H1 (cell line): ENCODE measurements at regions not wholly inside any gene's neighbourhood (a gene's known extent, or its start where the extent isn't known, plus 50 kb on each side); places are given as distances from the start of the nearest gene placed in this dataset.

Source experiments
- CTCF ChIA-PET: fragments of 300-600 bp; sonication (Branson Sonifier 250); formaldehyde crosslinking; loops from one replicate; lab custom pipeline; 2021; ENCODE audit not compliant: partially characterized antibody; lab: Charles Lee
- POLR2A ChIA-PET: fragments of 300-600 bp; sonication (Branson Sonifier 250); formaldehyde crosslinking; loops from one replicate; lab custom pipeline; 2021; ENCODE audit warnings: inconsistent platforms; ENCODE audit not compliant: partially characterized antibody; lab: Charles Lee
- DNase-seq, 2 experiments: peaks; one replicate each; pipeline versions ENCODE4 v3.0.0 to v3.0.0-alpha.2; 2010 to 2022; ENCODE audit warnings: low spot score in 2 of 2, low read depth in 1 of 2, mixed read lengths in 1 of 2
- FAIRE-seq: peaks from 2 replicates; lab custom pipeline; 2011; peaks lifted over from hg19 to GRCh38; lab: Jason Lieb, UNC
- H2AFZ ChIP-seq: 2 replicates; pipeline ENCODE4 v1.8.1; 2012; ENCODE audit warnings: low read length, inconsistent platforms
- H2AK5ac ChIP-seq: 2 replicates; pipeline ENCODE4 v1.6.1; 2013; ENCODE audit warnings: low read depth, low read length
- H2BK120ac ChIP-seq: replicated peaks from 2 replicates; pipeline ENCODE3; 2013; ENCODE audit warnings: low read depth, low read length, inconsistent platforms
- H2BK12ac ChIP-seq: 2 replicates; pipeline ENCODE4 v1.6.1; 2013; ENCODE audit warnings: low read depth, low read length
- H2BK15ac ChIP-seq: 2 replicates; pipeline ENCODE4 v1.6.1; 2013; ENCODE audit warnings: low read length
- H2BK20ac ChIP-seq: 2 replicates; pipeline ENCODE4 v1.6.1; 2013; ENCODE audit warnings: low read length
- H2BK5ac ChIP-seq: 2 replicates; pipeline ENCODE4 v1.6.1; 2013; ENCODE audit warnings: low read depth, low read length
- H3K14ac ChIP-seq: 2 replicates; pipeline ENCODE4 v1.6.1; 2013; ENCODE audit warnings: inconsistent platforms; ENCODE audit not compliant: insufficient read length
- H3K18ac ChIP-seq: 2 replicates; pipeline ENCODE4 v1.6.1; 2013; ENCODE audit warnings: low read length; ENCODE audit errors: extremely low read depth
- H3K23ac ChIP-seq: 2 replicates; pipeline ENCODE4 v1.6.1; 2013; ENCODE audit warnings: inconsistent platforms; ENCODE audit not compliant: insufficient read length
- H3K23me2 ChIP-seq: 2 replicates; pipeline ENCODE4 v1.6.1; 2013; ENCODE audit warnings: low read depth, low read length
- H3K27ac ChIP-seq: 2 replicates; pipeline ENCODE4 v1.6.1; 2011; ENCODE audit warnings: low read depth, low read length, inconsistent platforms
- H3K27me3 ChIP-seq, 4 experiments: replicated peaks in 1 of 4; 1 replicate in 1 of 4; 2 replicates in 3 of 4; pipeline versions ENCODE4 v1.6.1 to v1.8.1; 2011 to 2013; ENCODE audit warnings: low read length in 3 of 4, mild to moderate bottlenecking in 3 of 4, inconsistent platforms in 2 of 4, mixed read lengths in 2 of 4, moderate library complexity in 1 of 4; ENCODE audit not compliant: control insufficient read depth in 3 of 4, insufficient read depth in 3 of 4; ENCODE audit errors: extremely low read depth in 1 of 4
- H3K36me3 ChIP-seq, 4 experiments: 2 replicates each; pipeline versions ENCODE4 v1.6.1 to v1.8.1; 2011 to 2013; ENCODE audit warnings: mild to moderate bottlenecking in 4 of 4, low read length in 3 of 4, moderate library complexity in 2 of 4, control low read depth in 1 of 4, inconsistent platforms in 1 of 4; ENCODE audit not compliant: insufficient read depth in 4 of 4, control insufficient read depth in 2 of 4
- H3K4ac ChIP-seq: replicated peaks from 2 replicates; pipeline ENCODE3; 2013; ENCODE audit warnings: low read length, low read depth, mixed read lengths, inconsistent platforms; ENCODE audit not compliant: insufficient read length
- H3K4me1 ChIP-seq, 4 experiments: replicated peaks in 1 of 4; 1 replicate in 1 of 4; 2 replicates in 3 of 4; pipeline versions ENCODE4 v1.6.1 to v1.8.1; 2011 to 2013; ENCODE audit warnings: low read length in 3 of 4, inconsistent platforms in 2 of 4, mixed read lengths in 1 of 4; ENCODE audit not compliant: insufficient read depth in 4 of 4, control insufficient read depth in 3 of 4
- H3K4me2 ChIP-seq, 2 experiments: 2 replicates each; pipeline versions ENCODE4 v1.6.1 to v1.8.1; 2011 to 2013; ENCODE audit warnings: low read depth in 2 of 2, low read length in 2 of 2, control low read depth in 1 of 2, inconsistent platforms in 1 of 2, mild to moderate bottlenecking in 1 of 2; ENCODE audit not compliant: insufficient read depth in 1 of 2
- H3K4me3 ChIP-seq, 4 experiments: fragments of 200-600, 300-600 bp in 1 of 4; sonication (generic), shearing (Covaris generic), sonication (Bioruptor Twin) in 1 of 4; 2 replicates each; pipeline versions ENCODE4 v1.5.1 to v1.8.1; 2011 to 2016; ENCODE audit warnings: low read length in 4 of 4, low read depth in 3 of 4, control low read depth in 2 of 4, inconsistent platforms in 2 of 4, mild to moderate bottlenecking in 2 of 4, mixed read lengths in 1 of 4, moderate library complexity in 1 of 4; ENCODE audit not compliant: insufficient read depth in 2 of 4; ENCODE audit errors: extremely low read depth in 1 of 4
- H3K56ac ChIP-seq: replicated peaks from 2 replicates; pipeline ENCODE3; 2013; ENCODE audit warnings: low read depth, mild to moderate bottlenecking, mixed read lengths, low read length, inconsistent platforms; ENCODE audit not compliant: insufficient read length
- H3K79me1 ChIP-seq: 2 replicates; pipeline ENCODE4 v1.6.1; 2013; ENCODE audit warnings: low read depth, low read length, control low read depth
- H3K79me2 ChIP-seq, 2 experiments: 2 replicates each; pipeline versions ENCODE4 v1.6.1 to v1.8.1; 2012 to 2013; ENCODE audit warnings: low read length in 2 of 2, mild to moderate bottlenecking in 2 of 2, inconsistent platforms in 1 of 2; ENCODE audit not compliant: insufficient read depth in 2 of 2, control insufficient read depth in 1 of 2
- H3K9ac ChIP-seq, 4 experiments: replicated peaks in 1 of 4; 1 replicate in 1 of 4; 2 replicates in 3 of 4; pipeline versions ENCODE4 v1.6.1 to v1.8.1; 2011 to 2013; ENCODE audit warnings: low read depth in 3 of 4, low read length in 3 of 4, control low read depth in 2 of 4, mild to moderate bottlenecking in 2 of 4, moderate library complexity in 2 of 4, inconsistent platforms in 1 of 4; ENCODE audit errors: extremely low read depth in 1 of 4
- H3K9me3 ChIP-seq, 2 experiments: 2 replicates each; pipeline versions ENCODE4 v1.6.1 to v1.8.1; 2012 to 2013; ENCODE audit warnings: mild to moderate bottlenecking in 2 of 2, moderate library complexity in 2 of 2, control low read depth in 1 of 2, inconsistent platforms in 1 of 2, low read depth in 1 of 2, low read length in 1 of 2, mixed read lengths in 1 of 2; ENCODE audit not compliant: insufficient read depth in 2 of 2
- H4K20me1 ChIP-seq, 2 experiments: replicated peaks in 1 of 2; 2 replicates each; pipeline versions ENCODE3 to v1.8.1; 2011 to 2013; ENCODE audit warnings: inconsistent platforms in 2 of 2, low read length in 2 of 2, mild to moderate bottlenecking in 1 of 2; ENCODE audit not compliant: insufficient read depth in 2 of 2, control insufficient read depth in 1 of 2
- H4K5ac ChIP-seq: 2 replicates; pipeline ENCODE4 v1.6.1; 2013; ENCODE audit warnings: low read length, low read depth, mixed read lengths, inconsistent platforms; ENCODE audit not compliant: insufficient read length
- H4K8ac ChIP-seq: 2 replicates; pipeline ENCODE4 v1.8.0; 2013; ENCODE audit warnings: mild to moderate bottlenecking, moderate library complexity, low read length, inconsistent platforms; ENCODE audit not compliant: insufficient read depth; ENCODE audit errors: extremely low read depth
- H4K91ac ChIP-seq: replicated peaks from 2 replicates; pipeline ENCODE3; 2013; ENCODE audit warnings: low read length, mixed read lengths, inconsistent platforms; ENCODE audit not compliant: insufficient read length
- CHD1 ChIP-seq: IDR thresholded peaks from 2 replicates; pipeline ENCODE4 v1.6.1; 2012; ENCODE audit warnings: low read depth, low read length, improper control_type of control experiment
- EGR1 ChIP-seq: IDR thresholded peaks from 2 replicates; pipeline ENCODE4 v1.6.1; 2011; ENCODE audit warnings: low read depth, low read length, borderline replicate concordance
- EP300 ChIP-seq, 2 experiments: IDR thresholded peaks; 1 replicate in 1 of 2; 2 replicates in 1 of 2; pipeline ENCODE4 v1.6.1; 2011 to 2012; ENCODE audit warnings: low read depth in 2 of 2, low read length in 2 of 2, mild to moderate bottlenecking in 2 of 2, borderline replicate concordance in 1 of 2, inconsistent platforms in 1 of 2, moderate library complexity in 1 of 2
- KDM1A ChIP-seq: fragments of 200-600, 300-600 bp; sonication (generic); IDR thresholded peaks from 2 replicates; pipeline ENCODE4 v1.7.1; 2016; ENCODE audit warnings: mild to moderate bottlenecking, low read length, borderline replicate concordance
- KDM4A ChIP-seq: IDR thresholded peaks from one replicate; pipeline ENCODE4 v1.7.1; 2012; ENCODE audit warnings: low read depth, mild to moderate bottlenecking, moderate library complexity, low read length, inconsistent platforms; ENCODE audit not compliant: severe bottlenecking
- SIX5 ChIP-seq: IDR thresholded peaks from 2 replicates; pipeline ENCODE4 v1.6.1; 2011; ENCODE audit warnings: mild to moderate bottlenecking, low read depth, low read length
- SP1 ChIP-seq: IDR thresholded peaks from 2 replicates; pipeline ENCODE4 v1.6.1; 2011; ENCODE audit warnings: low read depth, low read length
- TAF1 ChIP-seq: IDR thresholded peaks from 2 replicates; pipeline ENCODE4 v1.6.1; 2011; ENCODE audit warnings: mild to moderate bottlenecking, low read depth, low read length
- WGBS, 2 experiments: shearing (Covaris generic) in 1 of 2; methylation state at CpG; one replicate each; pipeline versions ENCODE4 v1.1.6 to v1.1.7; 2013 to 2015; ENCODE audit warnings: low lambda C conversion rate in 2 of 2, mixed read lengths in 2 of 2, inconsistent platforms in 1 of 2, low coverage in 1 of 2, missing lambda C conversion rate in 1 of 2; ENCODE audit not compliant: insufficient replicate concordance in 2 of 2, insufficient coverage in 1 of 2, insufficient read length in 1 of 2; ENCODE audit errors: extremely low coverage in 1 of 2, missing lambda C conversion rate in 1 of 2; 5-methylcytosine and 5-hydroxymethylcytosine counted together
- TF ChIP-seq, protein P1 (sequence below), 3 experiments: IDR thresholded peaks; 1 replicate in 2 of 3; 2 replicates in 1 of 3; pipeline versions ENCODE4 v1.5.1 to v1.6.1; 2011; ENCODE audit warnings: low read length in 3 of 3, mild to moderate bottlenecking in 3 of 3, inconsistent platforms in 2 of 3, low read depth in 1 of 3, moderate library complexity in 1 of 3; ENCODE audit not compliant: insufficient read depth in 1 of 3; ENCODE audit errors: control extremely low read depth in 1 of 3

DNA sequence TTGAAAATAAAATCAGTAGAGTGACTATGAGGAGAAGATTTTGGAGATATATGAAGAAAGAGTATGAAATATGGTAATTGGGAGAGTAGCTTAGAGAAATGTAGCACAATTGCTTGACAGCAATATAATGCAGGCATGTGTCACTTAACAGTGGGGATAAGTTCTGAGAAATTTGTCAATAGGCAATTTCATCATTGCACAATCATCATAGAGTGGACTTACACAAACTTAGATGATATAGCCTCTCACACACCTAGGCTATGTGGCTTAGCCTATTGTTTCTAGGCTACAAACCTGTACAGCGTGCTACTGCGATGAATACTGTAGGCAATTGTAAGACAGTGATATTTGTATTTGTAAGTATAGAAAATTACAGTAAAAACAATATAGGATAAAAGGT lies 573.6 kb downstream of the JRKL start:
- H4K8ac ChIP-seq, result no peak overlapping the region
- no peak overlapping the region for H3K4ac ChIP-seq
- H3K14ac ChIP-seq, result no peak overlapping the region

More for the DNA sequence above, 573.6 kb downstream of the JRKL start:
- no peaks in the 10 kb centered on the region for H3K23me2 ChIP-seq
- no peaks in the 10 kb centered on the region for H3K9me3 ChIP-seq
- H3K4me2 ChIP-seq, result no peak overlapping the region
- no peak overlapping the region for H3K23ac ChIP-seq
- H3K56ac ChIP-seq, result no peak overlapping the region
- H3K4me1 ChIP-seq, result no peaks in the 10 kb centered on the region
- FAIRE-seq (no peak), DNase-seq (no peak)
- H3K9ac ChIP-seq, result no peak overlapping the region
- CTCF ChIA-PET, result interaction anchor here (0.8 to 1.4 kb wide), 2 partner anchors 25 to 44 kb away, joined by 3 read pairs; no protein-coding TSS in a partner anchor
- no peak overlapping the region for H3K4me3 ChIP-seq
- no peak overlapping the region for H3K27ac ChIP-seq
- 100% methylated on average over 2 of the region's 2 CpGs; no CpG with 5 or more reads in 1 of the 2 experiments for WGBS, 2 experiments
- H3K36me3 ChIP-seq, result no peaks in the 10 kb centered on the region
- TF ChIP-seq SIX5, result no peak
- TF ChIP-seq EGR1, result no peak
- no peak for TF ChIP-seq KDM1A
- no peak for TF ChIP-seq CHD1
- no peak for TF ChIP-seq KDM4A
- no peak for TF ChIP-seq SP1
- TF ChIP-seq, protein P1, sequence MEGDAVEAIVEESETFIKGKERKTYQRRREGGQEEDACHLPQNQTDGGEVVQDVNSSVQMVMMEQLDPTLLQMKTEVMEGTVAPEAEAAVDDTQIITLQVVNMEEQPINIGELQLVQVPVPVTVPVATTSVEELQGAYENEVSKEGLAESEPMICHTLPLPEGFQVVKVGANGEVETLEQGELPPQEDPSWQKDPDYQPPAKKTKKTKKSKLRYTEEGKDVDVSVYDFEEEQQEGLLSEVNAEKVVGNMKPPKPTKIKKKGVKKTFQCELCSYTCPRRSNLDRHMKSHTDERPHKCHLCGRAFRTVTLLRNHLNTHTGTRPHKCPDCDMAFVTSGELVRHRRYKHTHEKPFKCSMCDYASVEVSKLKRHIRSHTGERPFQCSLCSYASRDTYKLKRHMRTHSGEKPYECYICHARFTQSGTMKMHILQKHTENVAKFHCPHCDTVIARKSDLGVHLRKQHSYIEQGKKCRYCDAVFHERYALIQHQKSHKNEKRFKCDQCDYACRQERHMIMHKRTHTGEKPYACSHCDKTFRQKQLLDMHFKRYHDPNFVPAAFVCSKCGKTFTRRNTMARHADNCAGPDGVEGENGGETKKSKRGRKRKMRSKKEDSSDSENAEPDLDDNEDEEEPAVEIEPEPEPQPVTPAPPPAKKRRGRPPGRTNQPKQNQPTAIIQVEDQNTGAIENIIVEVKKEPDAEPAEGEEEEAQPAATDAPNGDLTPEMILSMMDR (IDR thresholded peaks at IDR 0.05; ENCODE audit: control extremely low read depth in 1 of 3, insufficient read depth in 1 of 3, low read depth in 1 of 3, low read length in 3 of 3), result no peak
- TF ChIP-seq EP300 (IDR thresholded peaks at IDR 0.05; ENCODE audit: borderline replicate concordance in 1 of 2, low read depth in 2 of 2, low read length in 2 of 2), result no peak
- TF ChIP-seq TAF1, result no peak
- H4K20me1 ChIP-seq, result no peaks in the 10 kb centered on the region
- POLR2A ChIA-PET, result no interaction called here
- H2BK20ac ChIP-seq, result no peak overlapping the region
- H3K27me3 ChIP-seq, result no peaks in the 10 kb centered on the region
- no peak overlapping the region for H2AFZ ChIP-seq
- H2AK5ac ChIP-seq, result no peak overlapping the region
- no peak overlapping the region for H4K5ac ChIP-seq
- no peak overlapping the region for H4K91ac ChIP-seq
- no peak overlapping the region for H2BK12ac ChIP-seq
- H3K79me2 ChIP-seq, result no peaks in the 10 kb centered on the region
- no peak overlapping the region for H3K18ac ChIP-seq
- H2BK5ac ChIP-seq, result no peak overlapping the region
- no peak overlapping the region for H2BK15ac ChIP-seq
- no peak overlapping the region for H2BK120ac ChIP-seq
- no peaks in the 10 kb centered on the region for H3K79me1 ChIP-seq
